Trophoblast cell (in vitro differentiated cells and primary cell): ENCODE measurements at regions not wholly inside any gene's neighbourhood (a gene's known extent, or its start where the extent isn't known, plus 50 kb on each side); places are given as distances from the start of the nearest gene placed in this dataset.

Source experiments
- DNase-seq, 2 donors: peaks; one replicate each; pipeline ENCODE4 v3.0.0-alpha.2; 2016
- H2AFZ ChIP-seq: 2 replicates; pipeline ENCODE4 v1.6.1; 2013; ENCODE audit warnings: low read length, moderate library complexity, mild to moderate bottlenecking; ENCODE audit not compliant: insufficient read depth, poor library complexity
- H2AK5ac ChIP-seq: 2 replicates; pipeline ENCODE4 v1.6.1; 2013; ENCODE audit warnings: mild to moderate bottlenecking, low read length
- H2BK120ac ChIP-seq: 2 replicates; pipeline ENCODE4 v1.6.1; 2013; ENCODE audit warnings: low read length, mild to moderate bottlenecking, moderate library complexity; ENCODE audit not compliant: insufficient read depth, poor library complexity
- H2BK12ac ChIP-seq: 2 replicates; pipeline ENCODE4 v1.6.1; 2013; ENCODE audit warnings: mild to moderate bottlenecking, low read length, moderate library complexity
- H2BK5ac ChIP-seq: 2 replicates; pipeline ENCODE4 v1.6.1; 2013; ENCODE audit warnings: low read length, low read depth, moderate library complexity, mild to moderate bottlenecking; ENCODE audit not compliant: poor library complexity
- H3K14ac ChIP-seq: 2 replicates; pipeline ENCODE4 v1.6.1; 2013; ENCODE audit warnings: mild to moderate bottlenecking, low read length
- H3K18ac ChIP-seq: 2 replicates; pipeline ENCODE4 v1.6.1; 2013; ENCODE audit warnings: mild to moderate bottlenecking, low read length
- H3K23ac ChIP-seq: 2 replicates; pipeline ENCODE4 v1.6.1; 2013; ENCODE audit warnings: low read length
- H3K27ac ChIP-seq: 2 replicates; pipeline ENCODE4 v1.5.1; 2013; ENCODE audit warnings: low read depth, mild to moderate bottlenecking, inconsistent platforms, low read length, moderate library complexity
- H3K27me3 ChIP-seq: 2 replicates; pipeline ENCODE4 v1.6.1; 2013; ENCODE audit warnings: inconsistent platforms, mild to moderate bottlenecking, low read length, moderate library complexity; ENCODE audit not compliant: insufficient read depth
- H3K36me3 ChIP-seq, 2 experiments: 1 replicate in 1 of 2; 2 replicates in 1 of 2; pipeline ENCODE4 v1.6.1; 2013; ENCODE audit warnings: low read length in 2 of 2, mild to moderate bottlenecking in 2 of 2, moderate library complexity in 1 of 2; ENCODE audit not compliant: insufficient read depth in 2 of 2, control insufficient read depth in 1 of 2
- H3K4ac ChIP-seq: 2 replicates; pipeline ENCODE4 v1.6.1; 2013; ENCODE audit warnings: low read depth, mild to moderate bottlenecking, low read length, moderate library complexity
- H3K4me1 ChIP-seq, 2 experiments: 1 replicate in 1 of 2; 2 replicates in 1 of 2; pipeline ENCODE4 v1.6.1; 2013; ENCODE audit warnings: low read length in 2 of 2, mild to moderate bottlenecking in 2 of 2, moderate library complexity in 1 of 2; ENCODE audit not compliant: insufficient read depth in 2 of 2, control insufficient read depth in 1 of 2
- H3K4me2 ChIP-seq: 2 replicates; pipeline ENCODE4 v1.6.1; 2013; ENCODE audit warnings: inconsistent platforms, mild to moderate bottlenecking, low read length, moderate library complexity
- H3K4me3 ChIP-seq: 2 replicates; pipeline ENCODE4 v1.5.1; 2013; ENCODE audit warnings: mild to moderate bottlenecking, low read depth, low read length, inconsistent platforms
- H3K79me1 ChIP-seq: one replicate; pipeline ENCODE4 v1.6.1; 2013; ENCODE audit warnings: low read length
- H3K79me2 ChIP-seq: 2 replicates; pipeline ENCODE4 v1.6.1; 2013; ENCODE audit warnings: low read length, mild to moderate bottlenecking; ENCODE audit not compliant: control insufficient read depth, insufficient read depth, poor library complexity
- H3K9ac ChIP-seq: 2 replicates; pipeline ENCODE4 v1.6.1; 2013; ENCODE audit warnings: mild to moderate bottlenecking, low read length
- H3K9me3 ChIP-seq: 2 replicates; pipeline ENCODE4 v1.6.1; 2013; ENCODE audit warnings: low read depth, mild to moderate bottlenecking, control low read depth, inconsistent platforms, low read length; ENCODE audit not compliant: insufficient read depth
- H4K12ac ChIP-seq: 2 replicates; pipeline ENCODE4 v1.6.1; 2013; ENCODE audit warnings: low read depth, mild to moderate bottlenecking, low read length, moderate library complexity
- H4K8ac ChIP-seq: 2 replicates; pipeline ENCODE4 v1.6.1; 2013; ENCODE audit warnings: low read depth, mild to moderate bottlenecking, low read length, moderate library complexity
- H4K91ac ChIP-seq: one replicate; pipeline ENCODE4 v1.6.1; 2013; ENCODE audit warnings: low read depth, mild to moderate bottlenecking, low read length, moderate library complexity
- WGBS: extraction: QIAGEN DNeasy Blood & Tissue Kit; methylation state at CpG from one replicate; pipeline ENCODE4 v1.1.7; 2013; ENCODE audit warnings: missing lambda C conversion rate; ENCODE audit not compliant: insufficient read length, insufficient coverage; ENCODE audit errors: extremely low coverage; 5-methylcytosine and 5-hydroxymethylcytosine counted together

GRCh38 chr11:127818625-127819024 is 768.7 kb downstream of the ETS1 start:
- Histone ChIP-seq H4K8ac (no peak overlapping the region), H3K79me1 (no peaks in the 10 kb centered on the region), H3K4me2 (no peak overlapping the region), H4K12ac (no peak overlapping the region), H3K36me3 (no peaks in the 10 kb centered on the region), H3K14ac (no peak overlapping the region), H2BK12ac (no peak overlapping the region), H2BK120ac (no peak overlapping the region), H2AFZ (no peak overlapping the region), H3K4me1 (no peaks in the 10 kb centered on the region), H3K27ac (no peak overlapping the region), H3K4me3 (no peak overlapping the region), H3K23ac (no peak overlapping the region), H3K79me2 (no peaks in the 10 kb centered on the region), H3K9ac (no peak overlapping the region), H2BK5ac (no peak overlapping the region), H2AK5ac (no peak overlapping the region), H3K18ac (no peak overlapping the region), H3K4ac (no peak overlapping the region), H3K27me3 (no peaks in the 10 kb centered on the region), H4K91ac (no peak overlapping the region), H3K9me3 (no peaks in the 10 kb centered on the region)
- DNase-seq, result no peak
- no CpG with 5 or more reads among the region's 3 CpGs for WGBS

GRCh38 chr11:127816962-127817361 is 770.4 kb downstream of the ETS1 start:
- no peaks in the 10 kb centered on the region for H3K27me3 ChIP-seq
- no peak overlapping the region for H3K4ac ChIP-seq
- H3K36me3 ChIP-seq, result no peaks in the 10 kb centered on the region
- no peak for DNase-seq
- H3K79me2 ChIP-seq, result no peaks in the 10 kb centered on the region
- no peak overlapping the region for H2BK120ac ChIP-seq
- no peak overlapping the region for H3K14ac ChIP-seq
- no peak overlapping the region for H3K23ac ChIP-seq
- no peak overlapping the region for H2BK5ac ChIP-seq
- H3K79me1 ChIP-seq, result no peaks in the 10 kb centered on the region
- H3K4me3 ChIP-seq, result no peak overlapping the region
- H3K9ac ChIP-seq, result no peak overlapping the region
- no peak overlapping the region for H2BK12ac ChIP-seq
- H3K27ac ChIP-seq, result no peak overlapping the region
- no peaks in the 10 kb centered on the region for H3K4me1 ChIP-seq
- H4K91ac ChIP-seq, result no peak overlapping the region
- H3K18ac ChIP-seq, result no peak overlapping the region
- H2AFZ ChIP-seq, result no peak overlapping the region
- no CpG with 5 or more reads among the region's 2 CpGs for WGBS
- no peak overlapping the region for H4K8ac ChIP-seq
- no peak overlapping the region for H3K4me2 ChIP-seq
- H2AK5ac ChIP-seq, result no peak overlapping the region
- no peak overlapping the region for H4K12ac ChIP-seq
- no peaks in the 10 kb centered on the region for H3K9me3 ChIP-seq

- Histone ChIP-seq H3K79me1 (no peaks in the 10 kb centered on the region), H3K4ac (no peak overlapping the region), H3K36me3 (no peaks in the 10 kb centered on the region), H4K12ac (no peak overlapping the region), H3K23ac (no peak overlapping the region), H2BK5ac (no peak overlapping the region), H4K8ac (no peak overlapping the region), H3K27me3 (no peaks in the 10 kb centered on the region), H3K14ac (no peak overlapping the region), H3K4me1 (no peaks in the 10 kb centered on the region), H3K79me2 (no peaks in the 10 kb centered on the region), H3K4me2 (no peak overlapping the region), H2BK12ac (no peak overlapping the region), H3K9ac (no peak overlapping the region), H3K18ac (no peak overlapping the region), H2BK120ac (no peak overlapping the region), H3K4me3 (no peak overlapping the region), H2AFZ (no peak overlapping the region), H3K9me3 (no peaks in the 10 kb centered on the region), H4K91ac (no peak overlapping the region), H2AK5ac (no peak overlapping the region), H3K27ac (no peak overlapping the region)
- DNase-seq, result no peak
These were observed 772.0 kb downstream of the ETS1 start for GRCh38 chr11:127815331-127815730.

GRCh38 chr11:127806501-127806900 is 780.9 kb downstream of the ETS1 start:
- no peak for DNase-seq
- no peak overlapping the region for H2BK5ac ChIP-seq
- H2BK120ac ChIP-seq, result no peak overlapping the region
- WGBS, result no CpG with 5 or more reads among the region's 1 CpG
- H4K8ac ChIP-seq, result no peak overlapping the region
- H2BK12ac ChIP-seq, result no peak overlapping the region
- H3K14ac ChIP-seq, result no peak overlapping the region
- no peaks in the 10 kb centered on the region for H3K4me1 ChIP-seq
- no peak overlapping the region for H4K12ac ChIP-seq
- no peaks in the 10 kb centered on the region for H3K9me3 ChIP-seq
- H3K23ac ChIP-seq, result no peak overlapping the region
- H2AFZ ChIP-seq, result no peak overlapping the region
- H3K27me3 ChIP-seq, result no peaks in the 10 kb centered on the region
- no peak overlapping the region for H3K4me2 ChIP-seq
- no peak overlapping the region for H3K18ac ChIP-seq
- no peak overlapping the region for H4K91ac ChIP-seq
- H3K36me3 ChIP-seq, result no peaks in the 10 kb centered on the region
- H3K79me1 ChIP-seq, result no peaks in the 10 kb centered on the region
- no peak overlapping the region for H3K27ac ChIP-seq
- H3K79me2 ChIP-seq, result no peaks in the 10 kb centered on the region
- no peak overlapping the region for H2AK5ac ChIP-seq
- no peak overlapping the region for H3K4ac ChIP-seq
- H3K9ac ChIP-seq, result no peak overlapping the region
- H3K4me3 ChIP-seq, result no peak overlapping the region

GRCh38 chr11:127805771-127806170 is 781.6 kb downstream of the ETS1 start:
- H4K12ac ChIP-seq, result no peak overlapping the region
- H3K4me1 ChIP-seq, result no peaks in the 10 kb centered on the region
- no peak overlapping the region for H3K27ac ChIP-seq
- H2AFZ ChIP-seq, result no peak overlapping the region
- H3K79me2 ChIP-seq, result no peaks in the 10 kb centered on the region
- H2BK12ac ChIP-seq, result no peak overlapping the region
- no peak overlapping the region for H2BK5ac ChIP-seq
- H3K9ac ChIP-seq, result no peak overlapping the region
- no peak overlapping the region for H2BK120ac ChIP-seq
- no peak for DNase-seq
- no peak overlapping the region for H3K23ac ChIP-seq
- no CpG with 5 or more reads among the region's 1 CpG for WGBS
- H3K4me2 ChIP-seq, result no peak overlapping the region
- H2AK5ac ChIP-seq, result no peak overlapping the region
- H3K79me1 ChIP-seq, result no peaks in the 10 kb centered on the region
- no peaks in the 10 kb centered on the region for H3K27me3 ChIP-seq
- no peak overlapping the region for H4K91ac ChIP-seq
- no peak overlapping the region for H3K18ac ChIP-seq
- H3K9me3 ChIP-seq, result no peaks in the 10 kb centered on the region
- no peak overlapping the region for H3K4me3 ChIP-seq
- no peak overlapping the region for H4K8ac ChIP-seq
- no peak overlapping the region for H3K4ac ChIP-seq
- no peak overlapping the region for H3K14ac ChIP-seq
- H3K36me3 ChIP-seq, result no peaks in the 10 kb centered on the region
